GM23248 (cell line): ENCODE measurements at regions not wholly inside any gene's neighbourhood (a gene's known extent, or its start where the extent isn't known, plus 50 kb on each side); places are given as distances from the start of the nearest gene placed in this dataset.
"Not testable (repeated sequence)": the region's sequence is repeated elsewhere in the genome, so short reads cannot be mapped to it uniquely, and the experiment has no call there.

ENCODE experiments used
- DNase-seq: peaks from one replicate; pipeline ENCODE4 v3.0.0-alpha.2; 2015
- H2AFZ ChIP-seq: fragments of 200-600 bp; sonication (generic); 2 replicates; pipeline ENCODE4 v1.6.1; 2016; ENCODE audit warnings: antibody characterized with exemption
- H3F3A ChIP-seq: fragments of 200-600 bp; sonication (generic); 2 replicates; pipeline ENCODE4 v1.6.1; 2016; ENCODE audit warnings: mild to moderate bottlenecking, antibody characterized with exemption, mixed run types; ENCODE audit not compliant: insufficient read depth
- H3K27ac ChIP-seq: fragments of 200-600 bp; sonication (generic); 2 replicates; pipeline ENCODE4 v1.5.1; 2016; ENCODE audit warnings: mild to moderate bottlenecking
- H3K27me3 ChIP-seq: fragments of 200-600 bp; sonication (generic); replicated peaks from 2 replicates; pipeline ENCODE4 v1.6.1; 2016; ENCODE audit warnings: mild to moderate bottlenecking; ENCODE audit not compliant: insufficient read depth
- H3K36me3 ChIP-seq: fragments of 200-600 bp; sonication (generic); 2 replicates; pipeline ENCODE4 v1.6.1; 2016; ENCODE audit warnings: low read depth, mild to moderate bottlenecking
- H3K4me1 ChIP-seq: fragments of 200-600 bp; sonication (generic); 2 replicates; pipeline ENCODE4 v1.6.1; 2016; ENCODE audit warnings: mild to moderate bottlenecking; ENCODE audit not compliant: insufficient read depth
- H3K4me2 ChIP-seq: fragments of 200-600 bp; sonication (generic); one replicate; pipeline ENCODE4 v1.6.1; 2016; ENCODE audit warnings: mild to moderate bottlenecking; ENCODE audit not compliant: unreplicated experiment
- H3K4me3 ChIP-seq: fragments of 200-600 bp; sonication (generic); 2 replicates; pipeline ENCODE4 v1.5.1; 2016; ENCODE audit warnings: mild to moderate bottlenecking
- H3K79me2 ChIP-seq: fragments of 200-600 bp; sonication (generic); 2 replicates; pipeline ENCODE4 v1.6.1; 2016; ENCODE audit warnings: mild to moderate bottlenecking; ENCODE audit not compliant: insufficient read depth
- H3K9ac ChIP-seq: fragments of 200-600 bp; sonication (generic); 2 replicates; pipeline ENCODE4 v1.6.1; 2016; ENCODE audit warnings: mild to moderate bottlenecking
- H3K9me2 ChIP-seq: fragments of 200-600 bp; sonication (generic); 2 replicates; pipeline ENCODE4 v1.6.1; 2016; ENCODE audit warnings: mixed run types, mild to moderate bottlenecking, moderate library complexity; ENCODE audit not compliant: insufficient read depth
- H3K9me3 ChIP-seq: fragments of 200-600 bp; sonication (generic); one replicate; pipeline ENCODE4 v1.6.1; 2017; ENCODE audit warnings: low read depth
- H4K20me1 ChIP-seq: fragments of 200-600 bp; sonication (generic); 2 replicates; pipeline ENCODE4 v1.6.0; 2016; ENCODE audit not compliant: insufficient read depth
- EZH2 ChIP-seq: fragments of 200-600 bp; sonication (generic); IDR thresholded peaks from 2 replicates; pipeline ENCODE4 v1.6.1; 2018; ENCODE audit warnings: antibody characterized with exemption, mild to moderate bottlenecking; ENCODE audit not compliant: insufficient read depth, poor library complexity, severe bottlenecking
- EZH2phosphoT487 ChIP-seq: fragments of 200-600 bp; sonication (generic); IDR thresholded peaks from 2 replicates; pipeline ENCODE4 v1.6.1; 2018; ENCODE audit warnings: antibody characterized with exemption, moderate library complexity, mild to moderate bottlenecking, low read depth; ENCODE audit not compliant: insufficient read depth
- WGBS, 2 experiments: methylation state at CpG; one replicate each; pipeline ENCODE4 v1.1.6; 2015 to 2017; ENCODE audit warnings: low lambda C conversion rate in 2 of 2, low coverage in 1 of 2; ENCODE audit errors: missing lambda C conversion rate in 2 of 2; 5-methylcytosine and 5-hydroxymethylcytosine counted together
- in situ Hi-C: fragments of 300-500 bp; cut with MboI; formaldehyde crosslinking; loops from 2 replicates; pipeline ENCODE4 v1.15.0; 2020

GRCh38 chr14:59134307-59134706, 54.2 kb upstream of the DAAM1 start:
- Histone ChIP-seq H3K27ac (no peak overlapping the region), H3K9me3 (no peaks in the 10 kb centered on the region), H3K4me1 (no peaks in the 10 kb centered on the region), H3F3A (no peaks in the 10 kb centered on the region), H4K20me1 (no peaks in the 10 kb centered on the region), H3K9me2 (no peaks in the 10 kb centered on the region), H2AFZ (no peak overlapping the region), H3K27me3 (no peaks in the 10 kb centered on the region), H3K36me3 (no peaks in the 10 kb centered on the region), H3K79me2 (no peaks in the 10 kb centered on the region), H3K9ac (no peak overlapping the region), H3K4me2 (no peak overlapping the region), H3K4me3 (no peak overlapping the region)
- TF ChIP-seq EZH2phosphoT487 (no peak), EZH2 (no peak)
- DNase-seq = no peak
- in situ Hi-C loops = no loop called here
- WGBS, 2 experiments = 77 to 90% methylated on average over 3 of the region's 3 CpGs

- no peaks in the 10 kb centered on the region for H4K20me1 ChIP-seq
- H3K4me1 ChIP-seq = no peaks in the 10 kb centered on the region
- 60 to 65% methylated on average over 3 of the region's 3 CpGs for WGBS, 2 experiments
- H3K4me3 ChIP-seq = no peak overlapping the region
- no peaks in the 10 kb centered on the region for H3K79me2 ChIP-seq
- H2AFZ ChIP-seq = no peak overlapping the region
- no peak overlapping the region for H3K4me2 ChIP-seq
- no peaks in the 10 kb centered on the region for H3K36me3 ChIP-seq
- no peaks in the 10 kb centered on the region for H3K9me3 ChIP-seq
- no peak overlapping the region for H3K9ac ChIP-seq
- DNase-seq = no peak
- in situ Hi-C loops = no loop called here
- H3K27ac ChIP-seq = no peak overlapping the region
- no peaks in the 10 kb centered on the region for H3K9me2 ChIP-seq
- H3F3A ChIP-seq = no peaks in the 10 kb centered on the region
- TF ChIP-seq EZH2 (no peak), EZH2phosphoT487 (no peak)
- no peaks in the 10 kb centered on the region for H3K27me3 ChIP-seq
Observed at GRCh38 chr14:59137256-59137655, 51.2 kb upstream of the DAAM1 start.

- H3K36me3 ChIP-seq, H3K4me2 ChIP-seq, H3K4me1 ChIP-seq, H3K9me2 ChIP-seq, H3F3A ChIP-seq, H3K27ac ChIP-seq, H3K4me3 ChIP-seq, in situ Hi-C loops, H3K9ac ChIP-seq, H4K20me1 ChIP-seq, H2AFZ ChIP-seq, H3K79me2 ChIP-seq, H3K27me3 ChIP-seq, H3K9me3 ChIP-seq, DNase-seq: not testable (repeated sequence)
- 67 to 87% methylated on average over 4 to 5 of the region's 5 CpGs for WGBS, 2 experiments
Observed at GRCh38 chr14:59138576-59138975, 49.9 kb upstream of the DAAM1 start.
